HG03025 (cell line): ENCODE measurements at regions not wholly inside any gene's neighbourhood (a gene's known extent, or its start where the extent isn't known, plus 50 kb on each side); places are given as distances from the start of the nearest gene placed in this dataset.

Experiments
- ATAC-seq: cut with Tn5 transposase; IDR thresholded peaks from one replicate; pipeline ENCODE4 v1.9.1; 2021; ENCODE audit warnings: mild to moderate bottlenecking, moderate library complexity; ENCODE audit not compliant: unreplicated experiment, low FRiP score

- ATAC-seq = no peak
These were observed 105.3 kb downstream of the SLC6A15 start for GRCh38 chr12:84807249-84807648.

DNA sequence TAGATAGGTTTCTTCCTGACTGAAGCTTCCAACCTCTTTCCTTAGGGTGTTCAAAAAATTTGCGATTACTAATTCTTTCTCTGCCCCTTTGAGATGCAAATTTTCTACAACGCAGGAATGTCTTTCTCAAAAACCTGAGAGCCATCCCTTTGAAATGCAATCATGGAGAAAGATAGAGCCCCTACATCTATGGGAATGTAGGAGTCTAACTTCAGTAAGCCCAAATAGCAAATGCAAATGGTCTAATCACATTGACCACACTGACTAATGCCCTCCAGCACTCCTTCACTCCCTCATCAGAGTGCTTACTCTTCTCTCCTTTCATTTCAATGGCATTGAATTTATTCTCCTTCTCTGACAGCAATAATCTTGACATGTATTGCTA lies 107.1 kb downstream of the SLC6A15 start:
- ATAC-seq = no peak

DNA sequence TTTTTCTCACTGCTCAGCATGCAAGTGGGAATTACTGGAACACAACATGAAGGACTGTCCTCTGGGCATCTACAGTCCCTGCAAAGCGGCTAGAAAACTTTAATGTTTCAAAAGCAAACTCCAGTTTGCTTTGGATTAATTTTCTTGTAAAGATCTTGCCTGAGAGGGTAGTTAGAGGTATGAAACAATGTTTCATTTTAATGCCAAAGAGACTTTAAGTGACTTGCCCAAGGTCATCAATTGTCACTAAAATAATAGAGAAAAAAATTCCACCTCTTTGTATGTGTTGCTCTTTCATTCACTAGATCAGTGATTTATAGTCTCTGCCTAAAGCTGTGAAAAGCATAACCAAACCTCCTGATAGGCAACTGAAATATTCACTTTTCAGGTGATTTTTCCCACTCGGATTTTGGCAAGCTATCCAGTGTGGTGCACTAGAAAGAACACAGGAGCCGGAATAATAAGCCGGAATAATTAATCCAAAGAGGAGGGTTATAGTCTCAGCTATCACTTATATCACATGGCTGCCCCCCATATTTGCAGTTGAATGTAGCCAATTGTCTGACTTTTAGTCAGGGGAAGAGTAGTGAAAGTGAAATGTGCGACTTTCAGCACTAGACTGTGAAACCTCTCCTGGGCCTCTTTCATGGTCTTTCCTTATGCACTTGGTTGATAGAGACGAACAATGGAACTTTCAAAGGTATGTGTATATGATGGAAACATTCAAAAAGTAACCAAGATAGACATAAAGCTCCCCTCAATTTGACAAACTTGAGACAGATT lies 107.7 kb downstream of the SLC6A15 start:
- peak; percentile 73 for ATAC-seq

- no peak for ATAC-seq
These were observed 108.9 kb downstream of the SLC6A15 start for GRCh38 chr12:84803661-84804060.

DNA sequence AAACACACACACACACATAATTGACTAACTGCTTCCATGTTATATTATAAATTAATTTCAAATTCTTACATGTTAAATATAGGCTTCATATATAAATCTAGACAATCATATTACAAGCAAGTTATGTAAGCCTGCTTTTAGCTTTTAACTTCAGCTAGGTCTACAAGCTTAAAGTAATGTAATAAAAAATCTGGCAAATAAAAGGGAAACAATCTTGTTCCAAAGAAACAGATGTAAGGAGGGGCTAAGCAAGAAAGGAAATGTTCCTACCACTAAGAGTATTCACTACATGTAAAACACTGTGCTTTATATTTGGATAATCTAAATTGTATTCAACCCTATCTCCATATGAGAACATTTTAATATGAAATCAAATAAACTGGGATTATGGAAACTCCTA lies 110.4 kb downstream of the SLC6A15 start:
- ATAC-seq = no peak

- ATAC-seq = no peak
These were observed 118.8 kb downstream of the SLC6A15 start for GRCh38 chr12:84793558-84794367.

- ATAC-seq = no peak
These were observed 121.2 kb downstream of the SLC6A15 start for GRCh38 chr12:84791444-84791843.

GRCh38 chr12:84789184-84789583 lies 123.4 kb downstream of the SLC6A15 start:
- no peak for ATAC-seq

DNA sequence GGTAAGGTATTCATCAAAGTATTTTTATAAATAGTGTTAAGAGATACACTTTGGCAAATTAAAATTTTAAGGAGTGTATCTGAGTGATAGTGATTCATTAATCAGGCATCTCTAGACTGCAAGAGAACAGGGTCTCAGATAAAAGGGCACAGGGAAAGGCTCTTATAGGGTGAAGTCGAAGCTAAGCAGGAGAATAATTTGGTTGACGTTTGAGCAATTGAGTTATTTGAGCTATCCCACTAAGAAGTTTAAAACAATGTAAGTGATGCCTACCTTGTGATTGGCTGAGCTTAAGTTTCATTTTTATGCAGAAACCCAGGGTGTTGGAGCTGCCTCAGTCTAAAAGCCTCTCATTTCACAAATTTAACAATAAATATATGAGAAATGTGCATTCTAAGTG lies 125.3 kb downstream of the SLC6A15 start:
- no peak for ATAC-seq

GRCh38 chr12:84786622-84787021 lies 126.0 kb downstream of the SLC6A15 start:
- no peak for ATAC-seq

GRCh38 chr12:84785951-84786350 lies 126.6 kb downstream of the SLC6A15 start:
- ATAC-seq = no peak

DNA sequence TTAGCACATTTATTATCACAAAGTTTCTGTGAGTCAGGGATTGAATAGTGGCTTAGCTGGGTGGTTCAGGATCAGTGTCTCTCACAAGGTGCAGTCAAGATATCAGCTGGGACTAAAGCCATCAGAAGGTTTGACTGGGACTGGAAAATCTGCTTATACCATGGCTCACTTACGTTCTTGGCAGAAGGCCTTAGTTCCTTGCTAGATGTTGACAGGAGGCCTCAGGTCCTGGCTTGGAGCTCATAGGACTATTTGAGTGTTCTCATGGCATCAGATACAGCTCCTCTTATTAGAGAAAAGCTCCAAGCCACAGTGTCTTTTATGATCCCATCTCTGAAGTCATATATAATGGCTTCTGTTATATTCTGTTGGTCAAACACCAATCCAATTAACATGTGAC lies 127.3 kb downstream of the SLC6A15 start:
- no peak for ATAC-seq

DNA sequence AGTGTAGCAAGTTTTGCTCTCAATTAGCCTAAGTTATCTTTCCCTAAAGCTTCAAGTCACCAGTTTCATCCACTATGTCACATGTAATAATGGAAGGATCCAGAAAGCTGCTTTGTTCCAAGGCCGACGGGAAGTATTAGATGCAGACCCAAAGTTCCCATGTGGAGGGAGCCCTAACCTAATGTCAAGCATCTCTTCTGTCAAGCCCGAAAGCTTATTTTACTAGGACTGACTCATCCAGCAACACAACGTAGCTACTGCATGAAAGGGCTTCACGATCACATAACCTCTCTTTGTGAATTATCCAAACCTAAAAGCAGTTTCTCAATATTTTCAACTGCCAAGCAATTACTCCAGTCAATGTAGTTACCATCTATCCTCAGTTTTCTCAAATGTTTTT lies 133.4 kb downstream of the SLC6A15 start:
- no peak for ATAC-seq

GRCh38 chr12:84772281-84772680 lies 140.3 kb downstream of the SLC6A15 start:
- ATAC-seq = no peak

- no peak for ATAC-seq
These were observed 145.5 kb downstream of the SLC6A15 start for GRCh38 chr12:84767079-84767478.

DNA sequence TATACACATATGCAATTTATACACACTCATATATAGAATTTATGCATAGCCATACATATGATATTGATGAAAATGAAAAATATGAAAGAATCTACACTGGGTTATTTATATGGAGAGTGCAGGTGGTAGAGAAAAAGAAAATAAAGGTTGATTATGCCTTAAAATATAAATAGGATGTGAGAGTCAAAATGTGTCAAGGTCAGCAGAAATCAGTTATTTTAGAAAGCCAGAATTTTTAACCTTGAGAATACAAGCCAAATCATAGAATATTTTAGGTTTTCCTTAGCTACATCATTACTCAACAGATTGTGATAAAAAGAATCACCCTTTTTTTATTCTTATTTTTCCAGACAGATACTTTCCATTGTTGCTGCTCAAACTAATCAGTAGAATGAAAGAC lies 146.2 kb downstream of the SLC6A15 start:
- no peak for ATAC-seq

- ATAC-seq = no peak
These were observed 148.6 kb downstream of the SLC6A15 start for GRCh38 chr12:84764001-84764400.

DNA sequence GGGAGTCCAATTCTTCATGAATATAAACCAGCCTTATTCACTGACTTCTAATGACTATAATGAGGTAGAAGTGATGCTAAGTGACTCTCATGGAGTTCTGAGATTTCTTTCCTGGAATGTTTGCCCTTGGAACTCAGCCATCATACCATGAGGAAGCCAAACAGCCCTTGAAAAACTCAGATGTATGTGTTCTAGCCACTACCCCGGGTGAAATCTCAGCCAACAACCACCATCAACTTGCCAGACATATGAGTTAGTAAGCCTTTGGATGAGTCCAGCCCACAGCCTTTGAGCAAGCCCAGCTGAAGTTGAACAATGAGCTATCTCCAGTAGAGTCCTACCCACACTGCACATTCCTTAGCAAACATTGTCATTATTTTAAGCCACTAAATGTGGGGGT lies 149.5 kb downstream of the SLC6A15 start:
- ATAC-seq = no peak

GRCh38 chr12:84760091-84760865 lies 152.3 kb downstream of the SLC6A15 start:
- no peak for ATAC-seq

- ATAC-seq = no peak
These were observed 154.6 kb downstream of the SLC6A15 start for GRCh38 chr12:84757978-84758377.

DNA sequence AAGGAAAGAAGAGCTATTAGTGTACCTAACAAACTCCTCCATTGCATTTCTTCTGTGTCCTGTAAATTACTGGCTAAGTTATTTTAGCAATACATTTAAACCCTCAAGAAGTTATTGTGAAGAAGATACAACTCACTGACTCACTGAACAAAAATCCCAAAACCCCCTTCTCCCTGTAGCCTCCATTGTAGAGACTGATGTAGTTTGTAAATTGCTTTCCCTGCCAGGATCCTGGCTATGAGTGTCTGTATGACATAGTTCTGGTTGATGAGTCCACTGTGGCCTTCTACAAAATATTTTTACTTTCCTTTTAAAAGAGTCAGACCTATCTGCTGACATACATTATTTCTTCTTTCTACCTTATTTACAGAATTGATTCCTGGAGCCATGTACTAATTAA lies 155.6 kb downstream of the SLC6A15 start:
- ATAC-seq = no peak
